Activated T-helper 2 cell treated with anti-CD3 and anti-CD28 coated beads, Interferon-gamma antibody, Interleukin-2, Interleukin-4, amounts not matched to agents 10 μg/mL and 5 μg/mL and 100 μg/mL, durations not matched to agents 14 hours and 24 hours and 36 hours (primary cell): ENCODE measurements at regions not wholly inside any gene's neighbourhood (a gene's known extent, or its start where the extent isn't known, plus 50 kb on each side); places are given as distances from the start of the nearest gene placed in this dataset.

Experiments used
- DNase-seq: peaks from one replicate; pipeline ENCODE4 v3.0.0; 2021; ENCODE audit warnings: low spot score
- H3K27ac Mint-ChIP-seq: one replicate; pipeline ENCODE4 v1.8.0; 2021; ENCODE audit warnings: mixed read lengths
- H3K27me3 Mint-ChIP-seq: one replicate; pipeline ENCODE4 v1.8.0; 2021; ENCODE audit warnings: low read depth, mixed read lengths
- H3K36me3 Mint-ChIP-seq: one replicate; pipeline ENCODE4 v1.8.0; 2021; ENCODE audit warnings: low read depth, mixed read lengths
- H3K4me1 Mint-ChIP-seq: one replicate; pipeline ENCODE4 v1.8.0; 2021; ENCODE audit warnings: low read depth, mixed read lengths
- H3K4me3 Mint-ChIP-seq: one replicate; pipeline ENCODE4 v1.8.0; 2021; ENCODE audit warnings: low read depth, mild to moderate bottlenecking, moderate library complexity, mixed read lengths
- H3K9me3 Mint-ChIP-seq: one replicate; pipeline ENCODE4 v1.8.0; 2021; ENCODE audit warnings: mixed read lengths
- intact Hi-C: fragments of 100-400 bp; cut with micrococcal nuclease; formaldehyde crosslinking; loops from one replicate; pipeline ENCODE4 v1.15.1; 2023

DNA sequence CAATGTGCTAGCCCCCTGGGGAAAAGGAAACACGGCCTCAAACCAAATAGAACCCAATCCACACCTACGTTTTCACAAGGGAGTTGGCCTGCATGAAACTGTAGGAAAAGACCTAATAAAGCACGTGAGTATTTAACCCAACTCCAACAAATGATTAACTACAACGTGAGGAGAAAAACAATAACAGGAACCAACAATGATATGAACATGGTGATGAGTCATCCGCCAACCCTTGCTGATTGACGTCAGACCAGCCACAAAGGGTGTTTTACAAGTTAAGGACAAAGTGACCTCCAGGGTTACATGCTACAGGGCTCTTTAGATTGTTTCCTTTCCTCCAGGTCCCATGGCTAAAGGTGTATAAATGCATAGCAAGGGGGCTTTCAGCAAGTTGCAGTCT, 460.5 kb downstream of the COG6 start:
- Mint-ChIP-seq H3K4me1 (peaks cover 23% of the 10 kb centered on the region), H3K27me3 (peaks cover 2% of the 10 kb centered on the region), H3K27ac (peak overlapping the region; percentile 90), H3K4me3 (no peak overlapping the region), H3K36me3 (peaks cover 4% of the 10 kb centered on the region), H3K9me3 (peaks cover 9% of the 10 kb centered on the region)
- intact Hi-C loops: loop anchor here (2.0 kb wide), 1 partner anchor 17 kb away; no protein-coding TSS in a partner anchor
- no peak for DNase-seq

DNA sequence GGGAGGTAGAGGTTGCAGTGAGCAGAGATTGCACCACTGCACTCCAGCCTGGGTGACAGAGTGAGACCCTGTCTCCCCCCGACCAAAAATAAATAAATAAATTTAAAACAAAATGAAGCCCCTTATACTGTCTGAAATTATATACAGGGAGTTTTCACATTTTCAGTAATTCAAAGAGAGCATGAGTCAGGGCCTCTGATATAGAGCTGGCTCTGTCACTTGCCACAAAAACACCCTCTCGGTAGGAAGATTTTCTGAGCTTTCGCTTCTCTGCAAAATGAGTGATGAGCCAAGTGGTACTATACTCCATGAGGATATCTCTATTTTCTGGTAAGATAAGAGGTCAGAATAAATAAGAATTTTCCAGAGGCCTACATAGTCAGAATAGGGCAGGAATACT, 462.9 kb downstream of the COG6 start:
- H3K4me3 Mint-ChIP-seq: no peak overlapping the region
- H3K27me3 Mint-ChIP-seq: no peaks in the 10 kb centered on the region
- intact Hi-C loops: no loop called here
- peaks cover 23% of the 10 kb centered on the region for H3K4me1 Mint-ChIP-seq
- H3K36me3 Mint-ChIP-seq: peaks cover 4% of the 10 kb centered on the region
- no peak overlapping the region for H3K27ac Mint-ChIP-seq
- H3K9me3 Mint-ChIP-seq: peaks cover 9% of the 10 kb centered on the region
- no peak for DNase-seq

DNA sequence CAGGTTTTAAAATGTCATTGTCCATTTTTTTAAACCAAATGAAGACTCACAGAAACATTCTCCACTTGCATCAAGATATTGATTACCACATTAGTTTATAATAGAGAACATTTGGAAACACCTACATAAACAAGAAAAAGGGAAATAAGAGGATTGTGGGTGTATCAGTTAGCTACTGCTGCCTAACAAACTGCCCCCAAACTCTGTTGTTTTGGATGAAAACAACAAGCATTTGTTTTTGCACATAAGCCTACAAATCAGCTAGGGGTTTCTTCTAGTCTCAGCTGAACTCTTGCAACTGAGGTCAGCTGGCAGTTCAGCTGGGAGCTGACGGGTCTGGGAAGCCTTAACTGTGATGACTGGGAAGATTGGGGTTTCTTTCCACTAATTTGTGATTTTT, 464.4 kb downstream of the COG6 start:
- Mint-ChIP-seq H3K36me3 (peaks cover 4% of the 10 kb centered on the region), H3K4me3 (no peak overlapping the region), H3K27ac (no peak overlapping the region), H3K27me3 (no peaks in the 10 kb centered on the region), H3K9me3 (peaks cover 9% of the 10 kb centered on the region), H3K4me1 (peaks cover 23% of the 10 kb centered on the region)
- intact Hi-C loops: no loop called here
- no peak for DNase-seq

DNA sequence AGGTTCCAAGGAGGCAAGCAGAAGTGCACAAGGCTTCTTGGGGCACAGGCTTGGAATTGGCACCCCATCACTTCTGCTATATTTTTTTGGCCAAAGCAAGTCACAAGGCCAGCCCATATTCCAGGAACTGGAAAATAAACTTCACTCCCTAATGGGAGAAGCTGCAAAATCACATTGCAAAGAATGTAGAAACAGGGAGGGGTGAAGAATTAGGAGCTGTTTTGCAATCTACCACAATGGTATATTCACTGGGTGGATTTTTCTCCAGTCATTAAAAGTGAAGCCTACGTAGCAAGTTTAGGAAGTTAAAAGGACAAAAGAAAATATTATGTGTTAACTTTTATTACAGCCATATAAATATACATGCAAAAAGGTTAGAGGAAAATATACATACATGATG, 464.8 kb downstream of the COG6 start:
- H3K4me1 Mint-ChIP-seq: peaks cover 20% of the 10 kb centered on the region
- peaks cover 9% of the 10 kb centered on the region for H3K9me3 Mint-ChIP-seq
- peaks cover 4% of the 10 kb centered on the region for H3K36me3 Mint-ChIP-seq
- no peak for DNase-seq
- intact Hi-C loops: no loop called here
- no peak overlapping the region for H3K27ac Mint-ChIP-seq
- no peak overlapping the region for H3K4me3 Mint-ChIP-seq
- H3K27me3 Mint-ChIP-seq: no peaks in the 10 kb centered on the region

DNA sequence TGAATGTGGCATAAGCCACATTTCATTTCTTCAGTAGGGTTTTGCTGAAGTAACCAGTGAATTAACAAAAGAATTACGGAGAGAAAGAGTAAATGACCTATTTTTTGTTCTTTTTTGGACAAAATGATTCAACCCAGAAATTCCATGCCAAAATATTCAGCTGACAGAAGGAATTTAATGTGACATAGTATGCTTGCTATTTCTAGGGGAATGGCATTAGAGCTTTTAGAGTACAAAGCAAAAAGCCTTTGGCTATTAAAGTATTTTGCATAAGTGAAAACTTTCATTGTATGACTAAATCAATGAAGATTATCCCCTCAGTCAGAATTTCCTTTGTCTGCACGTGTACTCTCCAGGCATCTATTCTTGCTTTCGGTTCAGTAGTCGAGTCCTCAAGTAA, 465.3 kb downstream of the COG6 start:
- no peak overlapping the region for H3K27ac Mint-ChIP-seq
- peaks cover 16% of the 10 kb centered on the region for H3K4me1 Mint-ChIP-seq
- peaks cover 9% of the 10 kb centered on the region for H3K9me3 Mint-ChIP-seq
- no peaks in the 10 kb centered on the region for H3K27me3 Mint-ChIP-seq
- intact Hi-C loops: no loop called here
- H3K36me3 Mint-ChIP-seq: peaks cover 2% of the 10 kb centered on the region
- H3K4me3 Mint-ChIP-seq: no peak overlapping the region
- DNase-seq: no peak

DNA sequence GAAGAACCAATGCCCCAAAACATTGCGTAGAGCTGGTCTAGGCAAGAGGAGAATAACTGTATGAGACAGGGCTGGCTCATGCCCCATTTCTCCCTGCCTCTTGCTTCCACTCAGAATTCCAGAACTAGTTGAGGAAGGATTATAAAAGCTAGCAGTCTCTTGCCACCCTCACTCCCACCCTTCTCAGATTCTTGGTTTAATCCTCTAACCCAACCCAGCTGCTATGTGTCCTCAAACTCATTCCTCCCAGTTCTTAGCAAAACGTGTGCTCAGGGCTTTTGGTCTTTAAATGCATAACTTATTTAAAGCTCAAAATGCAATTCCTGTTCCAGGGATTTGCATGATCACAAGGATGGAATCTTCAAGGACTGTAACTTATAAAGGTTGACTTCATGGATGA, 466.3 kb downstream of the COG6 start:
- Mint-ChIP-seq H3K4me1 (peaks cover 13% of the 10 kb centered on the region), H3K4me3 (no peak overlapping the region), H3K36me3 (no peaks in the 10 kb centered on the region), H3K27ac (no peak overlapping the region), H3K27me3 (no peaks in the 10 kb centered on the region), H3K9me3 (peaks cover 9% of the 10 kb centered on the region)
- intact Hi-C loops: no loop called here
- DNase-seq: no peak

DNA sequence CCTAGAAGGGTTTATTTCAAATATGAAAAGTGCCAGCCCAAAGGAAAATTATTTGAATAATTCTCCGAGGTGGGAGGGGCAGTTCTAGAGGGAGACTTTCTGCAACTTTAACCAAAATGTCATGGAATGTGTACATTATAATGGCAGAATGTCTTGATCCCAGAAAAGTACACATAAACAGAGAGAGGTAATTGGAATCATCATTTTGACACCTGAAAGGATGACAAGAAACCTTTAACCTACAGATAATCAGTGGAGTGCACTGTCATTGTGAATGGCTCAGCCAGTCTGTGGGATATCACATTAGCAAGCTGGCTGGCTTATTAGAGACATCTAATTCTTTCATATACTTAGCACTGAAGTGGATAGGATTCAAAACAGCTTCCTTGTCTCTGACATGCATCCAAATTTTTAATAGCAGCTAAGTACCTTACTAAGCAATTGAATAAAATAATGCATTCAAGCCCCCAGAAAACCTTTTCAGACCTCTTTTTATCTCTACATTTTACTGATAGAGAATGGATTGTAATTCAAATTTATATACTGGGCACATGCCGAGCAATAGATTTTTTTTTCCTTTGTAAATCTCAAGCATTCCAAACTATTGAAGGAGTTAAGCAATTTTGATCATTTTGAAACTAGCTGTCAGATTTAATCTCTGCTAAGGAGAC, 468.6 kb downstream of the COG6 start:
- H3K4me3 Mint-ChIP-seq: no peak overlapping the region
- intact Hi-C loops: no loop called here
- peaks cover 4% of the 10 kb centered on the region for H3K36me3 Mint-ChIP-seq
- peaks cover 10% of the 10 kb centered on the region for H3K9me3 Mint-ChIP-seq
- no peak overlapping the region for H3K27ac Mint-ChIP-seq
- H3K4me1 Mint-ChIP-seq: peaks cover 10% of the 10 kb centered on the region
- DNase-seq: no peak
- H3K27me3 Mint-ChIP-seq: no peaks in the 10 kb centered on the region

DNA sequence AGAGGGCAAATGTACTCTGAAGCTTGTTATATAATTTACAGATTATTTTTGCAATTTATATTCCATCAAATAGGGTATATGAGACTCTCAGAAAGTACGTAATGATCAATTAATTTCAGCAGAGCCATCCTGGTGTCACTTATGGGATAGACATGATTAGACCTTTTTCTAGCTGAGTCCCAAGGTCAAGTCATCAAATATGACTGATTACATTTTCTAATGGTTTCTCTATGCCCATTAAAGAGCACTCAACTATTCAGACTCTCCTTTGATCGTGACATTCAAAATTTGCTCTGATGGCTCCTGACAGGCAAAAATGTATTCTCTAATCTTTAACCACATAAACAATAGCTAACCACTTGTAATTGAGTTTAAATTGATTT, 469.2 kb downstream of the COG6 start:
- H3K27me3 Mint-ChIP-seq: no peaks in the 10 kb centered on the region
- peaks cover 11% of the 10 kb centered on the region for H3K9me3 Mint-ChIP-seq
- intact Hi-C loops: no loop called here

DNA sequence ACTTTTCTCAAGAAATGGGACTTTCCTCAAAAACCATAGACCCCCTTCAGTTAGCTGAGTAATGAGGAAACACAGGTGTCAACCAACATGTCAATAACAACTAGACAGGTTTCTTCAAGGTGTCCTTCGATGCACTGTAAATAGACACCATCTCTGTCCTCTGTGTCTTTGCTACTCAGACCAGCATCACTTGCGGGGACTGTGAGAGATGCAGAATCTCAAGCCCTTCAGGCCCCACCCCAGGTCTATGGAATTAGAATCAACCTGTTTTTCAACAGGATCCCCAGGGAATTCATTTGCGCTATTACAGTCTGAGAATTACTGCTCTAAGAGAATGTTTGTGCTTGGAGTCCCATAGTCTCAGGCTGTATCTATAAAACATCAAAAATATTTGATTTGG, 469.9 kb downstream of the COG6 start:
- H3K36me3 Mint-ChIP-seq: peaks cover 13% of the 10 kb centered on the region
- H3K27me3 Mint-ChIP-seq: no peaks in the 10 kb centered on the region
- peaks cover 15% of the 10 kb centered on the region for H3K4me1 Mint-ChIP-seq
- no peak overlapping the region for H3K27ac Mint-ChIP-seq
- no peak overlapping the region for H3K4me3 Mint-ChIP-seq
- H3K9me3 Mint-ChIP-seq: peaks cover 12% of the 10 kb centered on the region
- intact Hi-C loops: no loop called here
- no peak for DNase-seq

More for the DNA sequence above, 469.2 kb downstream of the COG6 start:
- Mint-ChIP-seq H3K4me3 (no peak overlapping the region), H3K4me1 (peaks cover 12% of the 10 kb centered on the region), H3K36me3 (peaks cover 8% of the 10 kb centered on the region), H3K27ac (no peak overlapping the region)
- DNase-seq: no peak

DNA sequence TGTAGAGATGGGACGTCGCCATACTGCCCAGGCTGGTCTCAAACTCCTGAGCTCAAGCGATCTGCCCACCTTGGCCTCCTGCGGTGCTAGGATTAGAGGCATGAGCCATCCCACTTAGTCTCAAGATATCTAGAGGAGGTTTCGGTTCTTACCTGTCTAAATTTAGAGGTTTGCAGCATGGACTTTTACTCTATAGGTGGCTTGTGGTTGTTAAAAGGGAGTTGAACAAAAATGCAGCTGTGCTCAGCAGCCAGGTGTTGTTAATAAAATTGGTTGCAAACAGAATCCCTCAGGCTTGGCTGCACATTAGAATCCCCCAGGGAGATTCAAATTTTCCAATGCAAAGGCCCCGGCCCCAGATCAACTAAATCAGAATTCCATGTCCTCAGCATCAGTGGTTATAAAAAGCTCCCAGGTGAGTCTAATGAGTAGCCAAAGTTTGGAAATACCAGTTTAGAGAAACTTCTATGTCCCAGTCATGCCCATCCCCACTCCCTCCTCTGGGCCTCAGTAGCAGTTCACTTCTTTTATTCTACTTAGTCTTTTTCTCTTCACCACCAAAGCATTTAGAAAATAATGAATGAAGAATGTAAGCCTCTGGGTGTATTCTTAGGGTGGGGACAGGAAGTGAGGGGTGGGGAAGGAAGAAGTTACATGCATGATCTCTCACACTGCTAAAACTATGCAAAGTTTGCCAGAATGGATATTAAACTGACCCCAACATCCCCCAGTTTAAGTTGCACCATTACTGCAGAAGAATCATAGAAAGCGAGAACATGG, 471.0 kb downstream of the COG6 start:
- no peak for DNase-seq
- Mint-ChIP-seq H3K9me3 (peaks cover 18% of the 10 kb centered on the region), H3K4me1 (peaks cover 17% of the 10 kb centered on the region), H3K36me3 (peaks cover 13% of the 10 kb centered on the region), H3K27ac (no peak overlapping the region), H3K27me3 (no peaks in the 10 kb centered on the region), H3K4me3 (no peak overlapping the region)
- intact Hi-C loops: no loop called here

DNA sequence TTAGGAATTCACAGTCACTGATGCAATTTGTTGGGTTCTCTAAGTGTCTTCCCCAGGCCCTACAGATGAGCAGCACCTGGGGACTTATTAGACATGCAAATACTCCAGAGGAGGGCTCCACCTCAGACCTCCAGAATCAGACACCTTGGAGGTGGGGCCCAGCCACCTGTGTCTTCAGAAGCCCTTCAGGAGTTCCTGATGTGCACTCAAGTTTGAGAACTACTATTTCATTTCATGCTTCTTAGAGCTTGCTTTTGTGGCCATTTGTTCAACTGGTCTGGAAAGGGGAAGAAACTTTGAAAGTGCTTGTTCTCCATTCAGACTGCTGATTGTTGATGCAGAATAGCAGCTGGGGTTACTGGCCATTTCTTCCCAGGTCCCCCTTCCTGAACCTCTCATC, 472.0 kb downstream of the COG6 start:
- Mint-ChIP-seq H3K27me3 (no peaks in the 10 kb centered on the region), H3K27ac (no peak overlapping the region), H3K4me3 (no peak overlapping the region), H3K9me3 (peaks cover 25% of the 10 kb centered on the region), H3K4me1 (peaks cover 24% of the 10 kb centered on the region), H3K36me3 (peaks cover 13% of the 10 kb centered on the region)
- no peak for DNase-seq
- intact Hi-C loops: no loop called here

DNA sequence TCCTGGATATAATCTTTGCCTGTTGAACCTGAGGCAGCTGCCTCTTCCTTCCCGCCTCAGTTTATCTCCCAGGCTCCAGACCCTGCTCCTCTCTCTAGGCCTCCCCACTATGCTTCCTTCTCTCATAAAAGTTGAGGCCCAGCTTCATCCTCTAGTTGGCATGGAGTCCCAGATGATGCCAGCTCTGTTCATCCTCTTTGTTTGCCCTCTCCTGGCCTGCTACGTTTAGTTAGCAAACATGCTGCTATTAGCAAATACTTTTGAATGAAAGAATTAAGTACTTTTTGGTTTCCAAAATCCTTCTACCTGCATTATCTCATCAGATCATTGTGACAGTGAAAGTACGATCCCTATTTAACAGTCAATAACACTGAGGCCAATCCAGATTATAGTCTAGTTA, 472.5 kb downstream of the COG6 start:
- H3K36me3 Mint-ChIP-seq: peaks cover 13% of the 10 kb centered on the region
- peaks cover 28% of the 10 kb centered on the region for H3K4me1 Mint-ChIP-seq
- intact Hi-C loops: no loop called here
- DNase-seq: no peak
- H3K27ac Mint-ChIP-seq: no peak overlapping the region
- no peak overlapping the region for H3K4me3 Mint-ChIP-seq
- no peaks in the 10 kb centered on the region for H3K27me3 Mint-ChIP-seq
- H3K9me3 Mint-ChIP-seq: peaks cover 25% of the 10 kb centered on the region

DNA sequence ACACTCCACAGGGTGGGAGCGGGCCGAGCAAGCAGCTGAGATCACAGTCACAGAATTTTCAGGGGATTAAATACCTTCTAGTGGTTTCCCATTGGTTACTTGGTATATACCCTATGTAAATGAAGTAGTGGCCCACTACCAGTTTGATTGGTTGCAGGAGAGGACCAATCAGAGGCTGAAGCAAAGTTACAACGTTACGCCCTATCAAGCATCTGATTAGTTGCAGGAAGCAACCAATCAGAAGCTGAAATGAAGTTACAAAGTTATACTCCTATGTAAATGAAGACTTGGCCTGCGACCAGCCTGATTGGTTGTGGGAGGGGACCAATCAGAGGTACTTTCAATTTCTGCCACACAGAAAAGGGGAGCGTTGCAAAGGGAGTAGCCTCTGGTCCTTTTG, 474.0 kb downstream of the COG6 start:
- no peak for DNase-seq
- intact Hi-C loops: no loop called here
- Mint-ChIP-seq H3K4me1 (peaks cover 28% of the 10 kb centered on the region), H3K36me3 (peaks cover 13% of the 10 kb centered on the region), H3K27ac (no peak overlapping the region), H3K27me3 (no peaks in the 10 kb centered on the region), H3K4me3 (no peak overlapping the region), H3K9me3 (peaks cover 25% of the 10 kb centered on the region)
